ENCODE measurements at regions not wholly inside any gene's neighbourhood (a gene's known extent, or its start where the extent isn't known, plus 50 kb on each side); places are given as distances from the start of the nearest gene placed in this dataset.
"Not testable (repeated sequence)": the region's sequence is repeated elsewhere in the genome, so short reads cannot be mapped to it uniquely, and the experiment has no call there.

DNA sequence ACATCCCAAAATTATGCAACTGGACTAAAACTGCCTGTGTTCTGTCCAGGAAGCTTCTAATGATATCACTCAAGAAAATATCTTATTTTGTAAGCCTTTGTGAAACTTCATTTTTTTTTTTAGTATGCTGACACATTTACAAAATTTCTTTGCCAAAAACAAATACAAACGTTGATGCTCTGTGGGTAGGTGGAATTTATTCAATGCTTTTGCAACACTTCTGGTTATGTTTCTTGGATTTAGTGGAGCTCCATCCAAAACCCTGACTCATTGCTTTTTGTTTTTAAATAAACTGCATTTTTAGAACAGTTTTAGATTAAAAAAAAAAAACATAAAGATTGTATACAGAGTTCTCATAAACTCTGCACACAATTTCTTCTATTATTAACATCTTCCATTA lies 250.9 kb upstream of the MAOA start:
- DNase-seq = no peak

DNA sequence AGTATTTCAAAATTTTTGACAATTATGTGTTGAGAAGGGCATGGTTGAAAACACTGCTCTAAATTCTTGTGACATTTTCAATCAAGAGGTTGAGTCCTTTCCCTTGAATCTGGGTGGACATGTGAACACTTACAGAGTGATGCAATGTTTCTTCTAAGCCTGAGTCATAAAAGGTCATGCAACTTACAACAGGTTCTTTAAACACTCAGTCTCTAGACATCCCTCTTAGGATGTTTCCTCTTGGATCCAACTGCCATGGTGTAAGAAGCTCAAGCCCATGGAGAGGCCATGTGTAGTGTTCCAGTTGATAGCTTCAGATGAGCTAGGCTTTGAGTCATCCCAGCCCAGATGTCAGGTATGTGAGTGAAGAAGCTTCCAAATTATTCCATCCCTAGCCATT lies 232.2 kb upstream of the MAOA start:
- DNase-seq = no peak

DNA sequence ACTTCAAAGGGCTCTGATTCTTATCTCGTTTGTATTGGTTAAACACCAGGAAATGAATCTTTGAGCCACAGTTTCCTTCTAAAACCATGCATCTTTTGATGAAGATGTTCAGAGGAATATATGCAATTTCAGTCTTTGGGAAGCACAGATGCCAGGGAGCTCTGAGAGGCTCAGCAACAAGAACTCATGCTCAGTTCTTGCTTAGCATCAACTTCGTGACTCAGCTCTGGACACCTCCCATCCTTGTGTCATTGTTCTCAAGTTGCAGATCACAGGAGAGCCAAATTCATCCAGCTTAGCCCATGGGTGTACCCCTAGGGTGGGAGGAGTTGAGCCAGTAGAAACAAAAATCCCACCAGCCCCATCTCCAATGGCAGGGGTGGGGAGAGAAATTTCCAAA lies 219.6 kb upstream of the MAOA start:
- DNase-seq = no peak

DNA sequence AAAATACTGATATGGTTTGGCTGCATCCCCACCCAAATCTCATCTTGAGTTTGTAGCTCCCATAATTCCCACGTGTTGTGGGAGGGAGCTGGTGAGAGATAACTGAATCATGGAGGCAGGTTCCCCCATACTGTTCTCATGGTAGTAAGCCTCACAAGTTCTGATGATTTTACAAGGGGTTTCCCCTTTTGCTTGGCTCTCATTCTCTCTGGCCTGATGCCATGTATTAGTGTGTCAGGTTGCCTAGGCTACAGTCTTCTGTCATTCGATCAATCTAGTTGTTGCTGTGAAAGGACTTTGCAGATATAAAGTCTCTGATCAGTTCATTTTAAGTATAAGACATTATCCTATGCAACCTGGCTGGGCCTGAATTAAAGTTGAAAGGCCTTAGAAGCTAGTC lies 209.3 kb upstream of the MAOA start:
- DNase-seq = no peak

DNA sequence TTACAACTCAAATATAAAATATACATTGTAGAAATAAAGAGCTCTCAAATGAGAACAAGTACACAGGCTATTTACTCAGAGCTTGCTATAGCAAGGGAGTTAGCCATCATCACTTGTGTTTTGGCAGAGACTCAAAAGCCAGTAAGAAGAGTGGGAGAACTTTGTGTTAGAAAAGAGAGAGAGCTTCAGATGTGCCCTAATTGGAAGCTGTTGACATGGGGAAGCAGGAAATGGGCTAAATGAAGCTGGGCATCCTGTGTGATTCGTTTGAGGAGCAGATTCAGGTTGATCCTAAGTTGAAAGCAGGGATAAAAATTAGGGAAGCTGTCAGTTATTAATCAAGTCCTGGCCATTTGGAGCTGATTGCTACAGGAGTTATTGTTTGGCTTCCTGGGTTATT lies 207.4 kb upstream of the MAOA start:
- no peak for DNase-seq

DNA sequence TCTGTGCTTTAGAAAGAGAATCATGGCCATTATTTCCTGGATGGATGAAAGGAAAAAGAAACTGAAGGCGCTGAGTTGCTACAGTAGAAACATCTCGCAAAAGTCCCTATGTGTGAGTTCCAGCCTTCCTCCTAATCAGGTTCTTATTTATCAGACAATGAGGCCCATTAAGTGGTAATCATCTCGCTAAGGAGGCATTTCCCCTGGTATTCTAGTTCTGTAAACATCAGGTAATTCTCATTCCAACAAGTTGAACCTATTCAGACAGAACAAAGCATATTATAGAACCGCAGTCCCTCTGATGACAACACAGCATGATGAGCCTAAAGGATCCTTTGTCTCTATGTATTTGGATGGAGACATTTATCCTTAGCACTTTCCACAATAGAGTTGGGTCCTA lies 205.7 kb upstream of the MAOA start:
- DNase-seq = no peak

DNA sequence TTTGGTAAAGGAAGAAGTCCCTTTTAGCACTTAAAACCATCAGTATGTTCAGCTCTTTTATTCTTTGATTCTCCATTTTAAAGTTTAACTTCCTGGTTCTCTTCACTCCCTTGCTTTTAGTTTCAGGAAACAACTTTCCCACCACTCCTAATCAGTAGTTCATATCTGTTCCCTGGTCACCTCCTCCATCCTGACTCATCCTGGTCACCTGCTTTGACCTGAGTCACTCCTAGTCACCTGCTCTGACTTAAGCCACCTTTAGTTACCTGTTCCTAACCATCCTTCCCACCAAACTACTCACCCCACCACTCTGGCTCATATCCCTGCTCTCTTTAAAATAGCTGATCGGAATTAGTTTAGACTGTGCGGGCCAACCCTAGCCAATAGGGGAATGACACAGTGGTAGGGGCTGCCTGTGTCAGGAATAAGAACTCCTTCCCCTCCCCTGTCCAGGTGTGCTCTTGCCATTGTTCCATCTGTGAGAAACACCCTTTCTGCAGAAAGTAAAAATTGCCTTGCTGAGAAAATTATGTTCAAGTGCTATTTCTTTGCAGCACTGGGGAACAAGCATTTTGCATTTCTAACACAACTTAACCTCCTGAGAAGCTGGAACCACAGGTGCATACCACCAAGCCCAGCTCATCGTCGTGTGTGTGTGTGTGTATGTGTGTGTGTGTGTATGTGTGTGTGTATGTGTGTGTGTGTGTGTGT lies 204.0 kb upstream of the MAOA start:
- DNase-seq = not testable (repeated sequence)

DNA sequence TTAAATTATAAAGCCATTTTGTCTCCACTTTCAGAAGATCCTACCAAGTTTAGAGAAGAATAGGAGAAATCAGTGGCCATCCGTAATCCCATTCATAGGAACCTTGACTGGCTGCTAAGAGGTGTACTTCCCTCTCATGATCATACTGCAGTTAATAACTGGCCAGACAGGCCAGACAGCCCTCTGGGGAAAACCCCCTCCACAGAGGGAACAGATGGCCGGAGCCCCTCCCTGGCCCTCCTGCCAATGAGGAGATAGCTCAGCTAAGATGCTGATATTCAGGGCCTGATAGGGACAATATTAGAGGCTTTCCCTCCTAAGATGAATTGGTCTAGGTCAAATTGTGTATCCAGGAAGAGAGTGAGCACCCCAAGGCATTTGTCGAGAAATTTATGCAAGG lies 200.0 kb upstream of the MAOA start:
- DNase-seq = no peak

DNA sequence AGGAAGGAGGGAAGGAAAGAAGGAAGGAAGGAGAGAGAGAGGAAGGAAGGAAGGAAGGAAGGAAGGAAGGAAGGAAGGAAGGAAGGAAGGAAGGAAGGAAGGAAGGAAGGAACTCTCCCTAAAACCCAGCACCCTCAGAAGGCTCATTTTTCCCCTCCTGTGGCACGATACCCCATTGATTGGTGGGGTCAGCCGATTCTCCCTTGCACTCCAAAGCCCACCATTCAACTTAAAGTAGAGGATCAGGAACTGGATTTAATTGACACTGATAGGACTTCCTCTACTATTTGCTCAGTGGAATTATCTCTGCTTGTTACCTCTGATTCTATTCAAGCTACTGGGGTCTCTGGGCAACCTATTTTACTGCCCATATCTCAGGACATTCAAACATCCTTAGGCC lies 199.2 kb upstream of the MAOA start:
- DNase-seq = no peak

DNA sequence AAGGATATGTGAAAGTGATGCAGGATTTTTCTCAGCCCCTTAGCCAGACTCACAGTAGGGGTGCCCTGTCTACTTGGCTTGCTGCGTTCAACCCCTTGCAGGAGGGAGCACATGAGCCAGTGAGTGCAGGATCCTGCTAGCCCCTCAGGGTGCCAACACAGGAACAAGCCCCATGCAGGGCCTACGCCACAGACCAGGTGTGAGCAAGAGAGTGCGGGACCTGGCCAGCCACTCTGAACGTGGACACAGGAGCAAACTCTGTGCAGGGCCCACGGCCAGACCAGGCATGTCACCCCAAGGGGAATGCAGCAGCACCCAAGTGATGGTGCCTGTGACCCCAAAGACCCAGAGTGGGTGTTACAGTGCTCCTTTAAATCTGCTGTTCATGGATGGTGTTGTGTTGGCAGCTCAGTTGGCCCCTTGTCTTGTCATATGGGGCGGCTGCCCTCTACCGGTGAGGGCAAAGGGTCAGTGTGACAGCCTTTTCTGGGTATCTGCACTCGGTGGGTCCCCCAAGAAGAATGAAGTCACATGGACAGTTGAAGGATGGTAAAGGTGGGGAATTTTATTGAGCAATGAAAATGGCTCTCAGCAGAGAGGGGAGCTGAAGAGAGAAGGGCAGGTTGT lies 188.4 kb upstream of the MAOA start:
- DNase-seq = no peak

DNA sequence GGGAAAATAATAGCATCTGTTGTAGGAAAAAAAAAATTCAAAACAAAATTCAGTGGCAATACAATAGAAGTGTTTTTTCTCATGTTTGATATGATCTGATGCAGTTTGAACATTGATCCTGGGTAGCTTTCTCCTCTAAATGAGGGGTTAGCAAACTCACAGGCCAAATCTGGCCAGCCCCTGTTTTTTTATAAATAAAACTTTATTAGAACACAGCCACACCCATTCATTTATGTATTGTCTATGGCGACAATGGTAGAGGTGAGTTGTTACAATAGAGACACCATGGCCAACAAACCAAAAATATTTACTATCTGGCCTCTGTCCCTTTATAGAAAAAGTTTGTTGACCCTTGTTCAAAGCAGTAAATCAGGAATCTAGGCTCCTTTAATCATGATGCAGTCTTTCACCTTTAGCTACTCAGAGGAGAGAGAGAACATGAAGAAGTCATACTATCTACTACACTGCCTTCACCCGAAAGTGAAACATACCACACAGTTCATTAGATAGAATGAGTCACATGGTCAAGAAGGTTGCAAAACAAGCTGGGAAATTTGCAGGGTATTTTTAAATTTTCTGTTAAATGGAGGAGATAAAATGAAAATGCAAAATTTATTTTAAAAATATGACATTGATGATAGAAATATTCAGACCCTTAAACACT lies 186.6 kb upstream of the MAOA start:
- no peak for DNase-seq

DNA sequence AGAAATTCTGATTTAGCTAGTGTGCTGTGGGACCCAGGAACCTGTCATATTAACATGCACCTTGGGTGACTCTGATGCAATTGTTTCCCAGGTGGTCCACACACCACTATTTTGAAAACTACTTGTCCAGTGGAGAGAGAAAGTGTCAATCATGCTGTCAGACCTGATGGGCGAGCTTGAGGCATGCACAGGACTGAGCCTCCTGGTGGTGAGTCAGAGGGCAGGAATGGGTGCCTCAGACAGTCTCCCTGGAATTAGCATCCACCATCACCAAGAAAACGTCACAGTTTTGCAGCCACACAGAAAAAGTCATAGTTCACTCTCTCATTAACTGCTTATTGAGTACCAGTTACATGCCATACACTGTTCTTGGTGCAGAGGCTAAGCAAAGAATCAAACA lies 181.8 kb upstream of the MAOA start:
- no peak for DNase-seq

DNA sequence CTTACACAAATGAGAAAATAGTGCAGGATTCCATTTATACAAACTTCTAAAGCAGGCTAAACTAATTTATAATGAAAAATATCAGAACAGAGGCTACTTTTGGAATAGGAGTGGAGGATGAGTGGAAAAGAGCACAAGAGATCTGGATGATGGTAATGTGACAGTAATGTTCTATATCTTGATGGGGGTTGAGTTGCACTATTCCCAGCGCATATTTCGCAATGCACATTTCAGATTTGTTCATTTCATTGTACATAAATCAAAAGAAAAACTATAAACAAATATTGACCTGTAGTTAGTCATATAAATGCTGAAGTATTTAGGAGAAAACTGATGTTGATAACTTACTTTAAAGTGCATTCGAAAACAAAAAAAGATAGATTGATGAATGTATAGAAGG lies 177.0 kb upstream of the MAOA start:
- DNase-seq = no peak

DNA sequence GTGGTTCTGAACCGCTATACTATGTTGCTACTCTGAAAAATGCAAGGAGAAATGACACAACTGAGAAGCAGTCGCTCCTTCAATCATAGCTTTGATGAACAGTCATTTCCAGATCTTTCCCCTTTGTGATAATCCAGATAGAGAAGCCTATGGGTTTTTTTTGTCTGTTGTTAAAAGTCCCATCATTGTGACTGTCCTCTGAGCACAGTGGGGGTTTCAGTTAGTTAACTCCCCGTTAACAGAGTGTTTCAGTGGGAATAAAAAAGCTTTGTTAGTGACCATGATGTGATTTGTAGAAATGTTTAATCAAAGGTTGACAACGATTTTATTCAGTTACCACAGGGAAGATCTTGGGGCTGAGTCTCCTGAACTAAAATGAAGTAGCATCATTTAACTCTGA lies 176.2 kb upstream of the MAOA start:
- no peak for DNase-seq

DNA sequence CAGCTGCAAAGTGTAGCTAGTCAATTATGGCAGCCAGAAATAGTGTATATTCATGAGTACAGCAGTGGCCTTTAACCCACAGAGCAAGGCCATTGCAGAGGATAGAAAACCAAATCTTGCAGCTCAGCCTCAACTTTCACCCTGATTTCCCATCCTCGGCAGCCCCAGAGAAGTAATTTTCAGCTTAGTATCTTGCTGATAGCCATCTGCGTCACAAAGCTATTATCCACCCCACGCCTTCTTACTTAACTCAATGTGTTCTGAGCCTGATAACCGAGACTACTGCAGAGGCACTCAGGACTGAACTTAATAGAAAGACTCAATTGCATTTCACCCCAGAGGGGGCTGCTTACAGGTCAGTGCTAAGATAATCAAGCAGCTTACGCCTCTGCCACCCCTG lies 174.5 kb upstream of the MAOA start:
- DNase-seq = no peak

DNA sequence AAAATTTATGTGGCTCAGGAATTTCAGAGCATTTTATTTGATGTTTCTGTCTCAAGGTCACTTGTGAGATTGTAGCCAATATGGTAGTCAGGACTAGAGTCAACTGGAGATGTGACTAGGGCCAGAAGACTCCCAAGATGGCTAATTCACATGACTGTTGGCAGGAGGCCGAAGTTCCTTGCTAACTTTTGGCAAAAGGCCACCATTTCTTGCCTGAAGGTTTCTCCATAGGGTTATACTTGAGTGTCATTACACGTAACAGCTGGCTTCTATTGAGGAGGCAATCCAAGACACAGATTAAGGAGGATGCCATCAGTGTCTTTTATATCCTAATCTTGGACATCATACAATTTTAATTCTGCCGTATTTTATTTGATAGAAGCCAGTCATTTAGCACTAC lies 162.3 kb upstream of the MAOA start:
- DNase-seq = no peak

DNA sequence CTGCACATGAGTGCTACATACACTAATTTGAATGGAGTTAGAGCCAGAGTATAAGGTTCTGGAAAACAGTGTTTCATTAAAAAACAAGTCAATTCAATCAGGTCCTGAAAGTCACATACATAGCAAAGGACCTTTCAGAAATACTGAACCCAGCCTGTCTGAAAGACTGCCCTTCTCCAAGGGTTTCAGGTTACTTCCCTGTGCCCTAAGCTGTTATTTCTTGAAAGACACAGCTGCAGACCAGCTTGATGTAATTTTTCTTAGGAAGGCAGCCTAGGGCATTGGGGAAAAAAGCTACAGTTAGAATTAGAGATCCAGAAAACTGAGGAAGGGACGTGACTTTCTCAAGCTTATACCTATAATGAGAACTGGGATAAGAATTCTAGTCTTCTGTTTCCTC lies 155.9 kb upstream of the MAOA start:
- DNase-seq = no peak

DNA sequence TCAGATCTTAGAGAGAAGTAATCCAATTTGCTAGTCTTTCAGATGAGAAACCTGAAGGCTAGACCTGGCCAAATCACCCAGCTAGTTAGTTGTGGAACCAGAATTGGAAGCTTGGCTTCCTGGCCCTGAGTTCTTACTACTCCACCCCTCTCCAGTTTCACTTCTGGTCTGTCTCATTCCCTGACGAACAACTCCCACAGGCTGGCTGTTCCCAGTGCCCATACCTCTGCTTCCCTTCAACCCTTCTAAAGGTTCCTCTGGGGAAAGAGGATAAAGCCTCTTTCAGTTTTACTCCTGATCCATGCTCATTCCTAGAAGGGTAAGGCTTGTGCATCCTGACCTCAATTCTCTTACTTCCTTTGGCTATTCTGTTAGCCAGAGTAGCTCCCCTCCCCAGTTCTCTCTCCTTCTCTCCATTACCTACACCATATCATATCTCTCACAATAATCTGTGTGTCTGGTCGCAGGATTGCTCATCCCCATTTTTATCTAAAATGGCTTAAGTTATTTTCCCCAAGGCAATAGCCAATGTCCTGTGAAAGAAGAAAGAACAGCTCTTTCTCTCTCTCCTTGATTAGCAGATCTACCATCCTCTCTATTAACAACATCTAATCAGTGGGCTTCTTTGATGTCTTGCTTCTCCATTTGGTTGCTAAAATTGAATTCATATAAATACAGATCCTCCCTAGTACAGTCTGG lies 155.0 kb upstream of the MAOA start:
- DNase-seq = no peak

DNA sequence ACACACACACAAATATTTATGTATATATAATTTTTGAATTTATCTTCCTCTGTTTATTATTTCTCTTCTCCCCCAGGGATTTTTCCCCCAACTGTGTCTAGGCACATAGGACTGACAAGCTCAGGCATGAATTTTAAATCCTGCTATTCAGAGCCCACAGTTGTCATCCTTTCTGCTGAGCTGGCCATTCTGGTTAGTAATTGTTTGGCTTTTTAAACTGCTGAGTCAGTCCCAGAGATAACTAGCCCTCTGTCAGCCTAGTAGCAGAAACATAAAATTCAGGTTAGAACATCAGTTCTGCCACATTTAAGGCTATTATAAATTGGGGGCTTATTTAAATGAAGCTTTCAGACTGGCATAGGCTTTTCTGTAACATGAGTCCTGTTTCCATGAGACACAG lies 151.7 kb upstream of the MAOA start:
- no peak for DNase-seq

DNA sequence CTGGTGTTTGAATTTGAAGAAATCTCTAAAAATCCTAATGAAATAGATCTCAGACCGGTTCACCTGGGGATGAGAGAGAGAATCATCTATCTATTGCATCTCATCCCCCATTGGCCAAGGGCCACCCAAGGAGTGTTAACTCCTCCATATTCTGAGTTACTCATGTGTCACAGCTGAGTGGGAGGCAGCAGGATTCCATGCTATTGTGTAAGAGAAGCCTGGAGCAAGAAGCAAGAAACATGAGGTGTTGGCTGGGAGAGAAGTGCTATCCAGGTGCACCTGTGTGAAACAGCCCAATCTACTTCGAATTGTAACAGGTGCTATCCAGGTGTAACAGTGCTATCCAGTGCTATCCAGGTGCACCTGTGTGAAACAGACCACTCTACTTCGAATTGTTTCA lies 150.3 kb upstream of the MAOA start:
- no peak for DNase-seq

DNA sequence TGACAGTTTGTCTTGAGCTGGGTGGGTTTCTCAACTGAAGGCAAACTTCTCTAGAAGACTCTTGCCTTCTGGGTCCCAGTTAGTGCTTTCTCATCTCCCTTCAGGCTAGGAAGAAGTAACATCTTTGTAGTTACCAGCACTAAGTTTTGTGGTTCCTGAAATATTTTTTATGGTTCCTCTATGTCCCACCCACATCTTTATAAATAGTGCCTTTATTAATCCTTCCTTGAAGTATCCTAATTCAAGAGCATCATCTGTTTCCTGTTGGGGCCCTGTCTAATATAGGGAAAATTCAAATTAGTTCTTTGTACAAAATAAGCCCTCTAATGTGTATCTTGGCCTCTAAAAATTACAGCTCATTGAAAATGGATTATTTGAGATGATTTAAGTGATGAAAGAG lies 147.4 kb upstream of the MAOA start:
- DNase-seq = peak in 1 of 2 experiments; percentile 9

DNA sequence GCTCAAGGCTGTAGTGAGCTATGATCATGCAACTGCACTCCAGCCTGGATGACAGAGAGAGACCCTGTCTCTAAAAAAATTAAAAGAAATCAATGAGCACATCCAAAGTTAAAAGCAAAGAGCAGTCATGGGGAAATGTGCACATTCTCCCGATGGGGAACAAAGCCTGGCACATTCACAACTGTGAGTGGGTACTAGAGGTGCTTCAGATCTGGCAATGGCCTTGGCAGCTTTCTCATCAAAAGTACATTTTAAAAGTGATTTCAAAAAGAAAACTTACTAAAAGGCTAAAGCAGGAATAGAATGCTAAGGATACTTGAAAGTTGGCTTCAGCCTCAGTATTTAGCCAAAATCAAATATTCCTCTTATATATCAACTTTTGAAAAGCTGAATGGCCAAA lies 145.9 kb upstream of the MAOA start:
- DNase-seq = no peak

DNA sequence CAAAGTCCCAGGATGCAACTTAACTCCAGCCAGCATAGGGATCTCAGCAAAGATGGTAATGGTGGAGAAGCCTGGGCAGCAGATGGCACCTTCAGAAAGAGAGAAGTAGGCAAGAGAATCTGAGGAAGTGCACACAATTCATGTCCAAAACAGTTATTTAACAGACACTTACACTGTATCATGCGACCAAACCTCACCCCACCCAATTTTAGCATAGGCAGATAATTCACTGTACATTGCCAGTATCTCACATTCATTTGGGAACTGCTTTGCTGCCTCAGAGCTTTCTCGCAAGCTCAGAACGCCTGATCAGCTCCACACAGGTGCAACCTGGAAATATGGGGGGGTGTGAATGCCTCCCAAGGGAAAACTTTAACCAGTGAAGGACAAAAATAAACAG lies 143.0 kb upstream of the MAOA start:
- DNase-seq = no peak

DNA sequence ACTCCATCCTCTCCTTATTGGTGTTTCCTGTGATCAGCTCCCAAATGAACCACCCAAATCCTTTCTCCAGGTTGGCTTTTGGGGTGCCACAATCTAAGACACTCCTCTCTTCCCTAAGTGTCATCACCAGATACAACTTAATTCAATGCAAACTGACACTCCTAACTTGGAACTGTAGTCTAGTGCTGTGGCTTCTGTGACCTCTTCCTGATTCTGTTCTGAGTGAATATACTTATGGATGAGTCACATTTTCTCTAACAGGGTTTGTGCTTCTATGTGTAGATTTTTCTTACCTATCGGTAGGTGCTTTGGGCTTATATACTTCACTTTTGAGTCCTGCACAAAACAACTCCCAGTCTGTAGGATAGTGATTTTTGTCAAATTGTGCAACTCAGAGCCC lies 141.3 kb upstream of the MAOA start:
- peak; percentile 7 to 24 for DNase-seq

Measured in Kasumi-1 (cell line).